Testis (tissue), 2 donors: ENCODE measurements at regions not wholly inside any gene's neighbourhood (a gene's known extent, or its start where the extent isn't known, plus 50 kb on each side); places are given as distances from the start of the nearest gene placed in this dataset.

Experiments
- CTCF ChIP-seq, 3 experiments: fragments of 450-650 bp in 2 of 3; fragments of 200-600 bp in 1 of 3; sonication (generic) in 1 of 3; IDR thresholded peaks; one replicate each; pipeline ENCODE4 v1.5.1; 2016 to 2019; ENCODE audit warnings: antibody characterized with exemption in 3 of 3, mild to moderate bottlenecking in 2 of 3, moderate library complexity in 1 of 3
- POLR2A ChIP-seq: fragments of 450-650 bp; IDR thresholded peaks from one replicate; pipeline ENCODE4 v1.6.1; 2017; ENCODE audit warnings: antibody characterized with exemption, mild to moderate bottlenecking, moderate library complexity

- no peak for TF ChIP-seq CTCF (IDR thresholded peaks at IDR 0.05)
- no peak for TF ChIP-seq POLR2A
Measured at GRCh38 chr4:137310593-137311490, 221.5 kb downstream of the PCDH18 start.
